Endothelial cell of umbilical vein (primary cell): ENCODE measurements at regions not wholly inside any gene's neighbourhood (a gene's known extent, or its start where the extent isn't known, plus 50 kb on each side); places are given as distances from the start of the nearest gene placed in this dataset.

Source experiments
- BruUV-seq: library from RNA; stranded (reverse); fragments of 400-500 nt; replicated peaks from 2 replicates; lab custom pipeline; 2021; lab: Mats Ljungman, UMichigan
- CTCF ChIA-PET: fragments of 300-600, 350-600 bp; sonication (Branson Sonifier 250); formaldehyde crosslinking; loops from one replicate; lab custom pipeline; 2021; ENCODE audit warnings: antibody characterized with exemption, inconsistent platforms; lab: Charles Lee
- POLR2A ChIA-PET: fragments of 300-600, 350-600 bp; sonication (Branson Sonifier 250); formaldehyde crosslinking; loops from one replicate; lab custom pipeline; 2021; ENCODE audit warnings: antibody characterized with exemption, inconsistent platforms; lab: Charles Lee
- DNase-seq: peaks from one replicate; pipeline ENCODE4 v3.0.0-alpha.2; 2011; ENCODE audit warnings: low read depth, low spot score
- FAIRE-seq: peaks from 2 replicates; lab custom pipeline; 2011; peaks lifted over from hg19 to GRCh38; lab: Jason Lieb, UNC
- H2AFZ ChIP-seq: 2 replicates; pipeline ENCODE4 v1.6.0; 2012; ENCODE audit warnings: low read depth, low read length, control low read depth, inconsistent platforms
- H3K27ac ChIP-seq: 2 replicates; pipeline ENCODE4 v1.5.1; 2011; ENCODE audit warnings: low read depth, mild to moderate bottlenecking, control low read depth, low read length, moderate library complexity; ENCODE audit not compliant: insufficient read depth
- H3K27me3 ChIP-seq, 2 experiments: 2 replicates each; pipeline versions ENCODE4 v1.6.0 to v1.6.1; 2011; ENCODE audit warnings: low read length in 2 of 2, mixed read lengths in 1 of 2; ENCODE audit not compliant: control insufficient read depth in 2 of 2, insufficient read depth in 2 of 2
- H3K36me3 ChIP-seq, 2 experiments: 2 replicates in 1 of 2; 3 replicates in 1 of 2; pipeline ENCODE4 v1.5.1; 2011; ENCODE audit warnings: low read length in 2 of 2, mild to moderate bottlenecking in 1 of 2, moderate library complexity in 1 of 2; ENCODE audit not compliant: control insufficient read depth in 2 of 2, insufficient read depth in 2 of 2; ENCODE audit errors: extremely low read depth in 1 of 2
- H3K4me1 ChIP-seq: 3 replicates; pipeline ENCODE4 v1.5.1; 2011; ENCODE audit warnings: mild to moderate bottlenecking, low read length; ENCODE audit not compliant: control insufficient read depth, insufficient read depth; ENCODE audit errors: extremely low read depth
- H3K4me2 ChIP-seq: 2 replicates; pipeline ENCODE4 v1.6.1; 2011; ENCODE audit warnings: low read length, control low read depth, mixed read lengths; ENCODE audit not compliant: insufficient read depth
- H3K4me3 ChIP-seq, 3 experiments: fragments of 200-600 bp in 1 of 3; sonication (generic), shearing (Covaris generic) in 1 of 3; replicated peaks in 1 of 3; 2 replicates each; pipeline ENCODE4 v1.5.1; 2011 to 2016; ENCODE audit warnings: control low read depth in 3 of 3, low read length in 3 of 3, mild to moderate bottlenecking in 2 of 3, inconsistent platforms in 1 of 3, low read depth in 1 of 3, moderate library complexity in 1 of 3; ENCODE audit not compliant: insufficient read depth in 1 of 3
- H3K79me2 ChIP-seq: 2 replicates; pipeline ENCODE4 v1.6.0; 2012; ENCODE audit warnings: low read length, inconsistent platforms; ENCODE audit not compliant: control insufficient read depth, insufficient read depth
- H3K9ac ChIP-seq: replicated peaks from 2 replicates; pipeline ENCODE3; 2011; ENCODE audit warnings: low read length, control low read depth; ENCODE audit not compliant: insufficient read depth; ENCODE audit errors: extremely low read depth
- H3K9me1 ChIP-seq: replicated peaks from 3 replicates; pipeline ENCODE4 v1.6.0; 2011; ENCODE audit warnings: mild to moderate bottlenecking, low read length; ENCODE audit not compliant: control insufficient read depth, insufficient read depth; ENCODE audit errors: extremely low read depth
- H3K9me3 ChIP-seq: replicated peaks from 2 replicates; pipeline ENCODE4 v1.5.1; 2012; ENCODE audit warnings: low read length, inconsistent platforms; ENCODE audit not compliant: control insufficient read depth, insufficient read depth
- H4K20me1 ChIP-seq: replicated peaks from 2 replicates; pipeline ENCODE3; 2011; ENCODE audit warnings: mild to moderate bottlenecking, low read length; ENCODE audit not compliant: control insufficient read depth, insufficient read depth; ENCODE audit errors: extremely low read depth
- MYC ChIP-seq: IDR thresholded peaks from one replicate; pipeline ENCODE4 v1.6.1; 2011; ENCODE audit warnings: mild to moderate bottlenecking, low read depth, low read length
- dilution Hi-C: fragments of 300-500 bp; cut with MboI; formaldehyde crosslinking; loops from one replicate; pipeline ENCODE4 v1.15.0; 2019; ENCODE audit warnings: low sequenced_read_pairs; ENCODE audit not compliant: extremely low pct_ligation_motif_present
- intact Hi-C: fragments of 100-400 bp; cut with micrococcal nuclease; formaldehyde crosslinking; loops from one replicate; pipeline ENCODE4 v1.10.0; 2022

GRCh38 chr14:95635051-95635450 lies 51.2 kb upstream of the TCL1B start:
- H3K27me3 ChIP-seq, result no peaks in the 10 kb centered on the region
- no peak for FAIRE-seq
- TF ChIP-seq MYC, result no peak
- no peaks in the 10 kb centered on the region for H4K20me1 ChIP-seq
- no peaks in the 10 kb centered on the region for H3K4me1 ChIP-seq
- ChIA-PET CTCF (no interaction called here), POLR2A (no interaction called here)
- H3K9ac ChIP-seq, result no peak overlapping the region
- no peak overlapping the region for H3K27ac ChIP-seq
- BruUV-seq, result no TSS peak
- dilution Hi-C loops (no loop called here), intact Hi-C loops (no loop called here)
- H3K4me2 ChIP-seq, result no peak overlapping the region
- H3K79me2 ChIP-seq, result no peaks in the 10 kb centered on the region
- no peaks in the 10 kb centered on the region for H3K9me3 ChIP-seq
- H2AFZ ChIP-seq, result no peak overlapping the region
- DNase-seq, result no peak
- no peaks in the 10 kb centered on the region for H3K9me1 ChIP-seq
- no peak overlapping the region for H3K4me3 ChIP-seq
- H3K36me3 ChIP-seq, result no peaks in the 10 kb centered on the region
